NK-92 (cell line): ENCODE measurements at regions not wholly inside any gene's neighbourhood (a gene's known extent, or its start where the extent isn't known, plus 50 kb on each side); places are given as distances from the start of the nearest gene placed in this dataset.

ENCODE experiments used
- DNase-seq: peaks from one replicate; lab custom pipeline; 2025; ENCODE audit not compliant: unreplicated experiment; lab: John Stamatoyannopoulos, UW

- DNase-seq: no peak
Observed at GRCh38 chr3:110378481-110378880, 693.1 kb upstream of the NECTIN3 start.

- no peak for DNase-seq
Observed at GRCh38 chr3:110381992-110382391, 689.6 kb upstream of the NECTIN3 start.

- DNase-seq: no peak
Observed at GRCh38 chr3:110383356-110383755, 688.3 kb upstream of the NECTIN3 start.

GRCh38 chr3:110384601-110385000 is 687.0 kb upstream of the NECTIN3 start:
- DNase-seq: no peak

- DNase-seq: no peak
Observed at GRCh38 chr3:110389005-110389404, 682.6 kb upstream of the NECTIN3 start.

- DNase-seq: no peak
Observed at GRCh38 chr3:110390372-110390771, 681.2 kb upstream of the NECTIN3 start.

GRCh38 chr3:110391042-110391441 is 680.6 kb upstream of the NECTIN3 start:
- DNase-seq: no peak

GRCh38 chr3:110391640-110392395 is 679.8 kb upstream of the NECTIN3 start:
- no peak for DNase-seq

GRCh38 chr3:110393941-110394340 is 677.7 kb upstream of the NECTIN3 start:
- DNase-seq: no peak

- DNase-seq: no peak
Observed at GRCh38 chr3:110397115-110397514, 674.5 kb upstream of the NECTIN3 start.

GRCh38 chr3:110400315-110400714 is 671.3 kb upstream of the NECTIN3 start:
- DNase-seq: no peak

GRCh38 chr3:110405830-110406585 is 665.6 kb upstream of the NECTIN3 start:
- DNase-seq: no peak

GRCh38 chr3:110413266-110413665 is 658.4 kb upstream of the NECTIN3 start:
- no peak for DNase-seq

GRCh38 chr3:110413807-110414748 is 657.5 kb upstream of the NECTIN3 start:
- DNase-seq: no peak

- DNase-seq: no peak
Observed at GRCh38 chr3:110414855-110415254, 656.8 kb upstream of the NECTIN3 start.

- DNase-seq: no peak
Observed at GRCh38 chr3:110419096-110419495, 652.5 kb upstream of the NECTIN3 start.

- DNase-seq: no peak
Observed at GRCh38 chr3:110419601-110420000, 652.0 kb upstream of the NECTIN3 start.

- DNase-seq: no peak
Observed at GRCh38 chr3:110420158-110420641, 651.4 kb upstream of the NECTIN3 start.

- DNase-seq: no peak
Observed at GRCh38 chr3:110423276-110423675, 648.3 kb upstream of the NECTIN3 start.

GRCh38 chr3:110430146-110430545 is 641.5 kb upstream of the NECTIN3 start:
- DNase-seq: no peak

- no peak for DNase-seq
Observed at GRCh38 chr3:110436209-110436608, 635.4 kb upstream of the NECTIN3 start.
